ENCODE measurements at regions not wholly inside any gene's neighbourhood (a gene's known extent, or its start where the extent isn't known, plus 50 kb on each side); places are given as distances from the start of the nearest gene placed in this dataset.
"Not testable (repeated sequence)": the region's sequence is repeated elsewhere in the genome, so short reads cannot be mapped to it uniquely, and the experiment has no call there.

DNA sequence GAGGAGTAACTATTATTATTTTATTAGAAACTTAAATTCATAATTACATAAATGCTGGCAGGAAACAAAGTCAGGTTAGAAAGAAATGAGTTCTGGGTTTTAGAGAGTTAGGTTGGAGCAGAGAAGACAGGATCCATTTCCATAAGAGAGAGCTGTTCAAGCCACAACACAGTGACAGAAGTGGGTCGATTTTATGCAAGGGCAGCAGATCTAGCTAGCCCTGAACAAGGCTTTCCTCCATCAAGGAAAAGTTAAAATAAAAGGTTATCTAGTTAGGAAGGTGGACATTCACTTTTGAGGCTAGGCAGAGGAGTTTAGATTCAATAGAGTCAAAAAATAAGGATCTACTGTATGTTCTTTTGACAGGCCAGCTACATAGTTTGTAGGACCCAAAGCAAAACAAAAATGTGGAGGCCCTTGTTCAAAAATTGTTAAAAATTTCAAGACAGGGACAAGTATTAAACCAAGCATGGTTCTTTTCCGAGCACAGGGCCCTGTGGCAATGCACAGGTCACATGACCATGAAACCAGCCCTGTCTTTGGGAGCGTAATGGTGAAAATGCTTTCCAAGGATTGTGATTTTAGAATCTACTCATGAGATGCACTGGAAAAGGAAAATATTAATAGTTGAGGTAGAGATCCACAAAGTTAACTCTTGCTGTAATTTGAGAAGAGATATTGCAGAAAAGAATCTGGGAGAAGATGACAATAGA is 91.2 kb upstream of the CREB1 start:
- no peak for DNase-seq

- DNase-seq: not testable (repeated sequence)
These were observed 89.9 kb upstream of the CREB1 start for GRCh38 chr2:207439881-207440280.

GRCh38 chr2:207444756-207445155 is 85.0 kb upstream of the CREB1 start:
- DNase-seq: no peak

DNA sequence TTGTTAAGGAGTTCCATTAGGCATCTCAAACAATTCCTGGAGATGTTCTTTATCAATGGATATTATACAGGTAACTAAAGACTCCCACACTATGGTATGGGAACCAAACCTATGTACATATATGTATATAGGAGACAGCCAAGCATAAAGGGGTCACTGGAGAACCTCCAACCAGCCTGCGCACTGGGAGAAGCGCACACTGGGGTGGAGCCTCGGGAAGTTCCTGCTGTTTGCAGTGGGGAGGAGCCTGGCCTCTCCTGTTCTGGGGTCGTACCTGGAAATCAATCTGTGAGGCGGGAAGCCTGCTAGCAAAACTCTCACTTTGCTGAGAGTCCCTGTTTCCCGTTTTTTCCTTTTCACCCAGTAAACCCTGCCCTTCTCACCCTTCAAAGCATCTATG is 83.1 kb upstream of the CREB1 start:
- DNase-seq: no peak

- no peak for DNase-seq
These were observed 81.8 kb upstream of the CREB1 start for GRCh38 chr2:207448006-207448405.

DNA sequence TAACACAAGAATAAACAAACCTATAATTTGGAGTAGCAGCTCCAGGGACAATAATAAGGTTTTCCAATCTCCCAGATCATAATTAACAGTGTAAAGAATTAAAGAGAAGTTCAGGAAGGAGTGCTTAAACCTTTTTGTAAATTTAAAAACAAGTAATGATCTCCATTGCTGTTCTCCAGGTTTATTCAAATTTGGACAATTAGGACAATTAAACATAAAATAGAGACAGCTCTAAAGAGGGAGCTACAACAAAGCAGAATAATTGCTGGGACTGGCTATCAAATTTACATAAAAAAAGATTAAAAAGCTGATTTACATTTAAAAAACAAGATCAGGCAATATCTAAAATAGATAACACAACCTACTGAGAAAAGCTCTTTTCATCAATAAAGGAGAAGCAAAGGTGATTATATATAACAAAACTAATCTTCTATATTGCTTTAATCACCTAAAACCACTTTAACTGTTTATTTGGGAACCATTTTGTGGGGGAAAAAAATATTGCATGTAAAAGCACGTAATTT is 80.1 kb upstream of the CREB1 start:
- DNase-seq: no peak

GRCh38 chr2:207450186-207450585 is 79.6 kb upstream of the CREB1 start:
- no peak for DNase-seq

GRCh38 chr2:207458582-207458981 is 71.2 kb upstream of the CREB1 start:
- DNase-seq: no peak

GRCh38 chr2:207459990-207460757 is 69.6 kb upstream of the CREB1 start:
- no peak for DNase-seq

DNA sequence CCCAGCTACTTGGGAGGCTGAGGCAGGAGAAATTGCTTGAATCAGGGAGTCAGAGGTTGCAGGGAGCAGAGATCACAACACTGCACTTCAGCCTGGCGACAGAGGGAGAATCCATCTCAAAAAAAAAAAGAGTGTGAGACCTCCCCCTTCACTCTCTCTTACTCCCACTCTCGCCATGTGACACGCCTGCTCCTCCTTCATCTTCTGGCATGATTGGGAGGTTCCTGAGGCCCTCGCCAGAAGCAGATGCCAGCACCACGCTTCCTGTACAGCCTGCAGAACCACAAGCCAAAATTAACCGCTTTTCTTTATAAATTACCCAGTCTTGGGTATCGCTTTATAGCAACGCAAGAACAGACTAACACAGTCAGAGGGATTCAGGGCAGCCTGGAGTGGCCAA is 66.3 kb upstream of the CREB1 start:
- DNase-seq: peak in 1 of 51 donors; percentile 14

DNA sequence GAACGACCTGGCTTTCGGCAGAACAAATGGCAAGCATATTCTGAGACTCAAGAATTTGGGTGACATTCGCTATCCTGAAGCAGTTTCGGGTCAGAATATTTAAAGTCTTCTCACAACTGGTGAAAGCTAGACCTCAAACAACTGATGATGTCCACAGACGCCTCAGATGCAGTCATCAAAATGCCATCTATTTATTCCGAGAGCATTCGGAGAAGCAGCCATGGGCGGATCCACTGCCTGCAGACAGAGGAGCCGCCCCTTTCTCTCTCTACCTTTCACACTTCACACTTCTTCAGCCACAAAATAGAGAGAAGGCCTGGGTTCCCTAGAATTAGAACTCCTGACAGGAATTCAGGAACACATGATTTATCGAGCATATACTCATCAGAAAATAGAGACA is 65.8 kb upstream of the CREB1 start:
- DNase-seq: no peak

GRCh38 chr2:207465894-207466293 is 63.9 kb upstream of the CREB1 start:
- DNase-seq: no peak

- DNase-seq: no peak
These were observed 61.9 kb upstream of the CREB1 start for GRCh38 chr2:207467716-207468347.

DNA sequence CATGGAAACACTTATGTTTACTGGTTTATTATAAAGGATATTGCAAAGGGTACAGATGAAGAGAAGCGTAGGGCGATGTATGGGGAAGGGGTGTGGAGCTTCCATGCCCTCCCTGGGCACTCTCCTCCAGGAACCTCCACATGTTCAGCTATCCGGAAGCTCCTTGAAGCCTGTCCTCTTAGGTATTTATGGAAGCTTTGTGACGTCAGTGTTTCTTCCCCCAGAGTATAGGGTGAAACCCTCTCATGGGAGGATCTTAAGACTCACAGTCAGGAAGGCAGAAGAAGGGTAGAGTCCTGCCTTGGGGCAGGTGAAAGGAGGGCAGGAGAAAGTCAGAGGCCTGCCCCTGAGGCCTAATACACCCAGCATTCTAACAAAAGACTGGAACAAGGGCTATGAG is 61.3 kb upstream of the CREB1 start:
- no peak for DNase-seq

DNA sequence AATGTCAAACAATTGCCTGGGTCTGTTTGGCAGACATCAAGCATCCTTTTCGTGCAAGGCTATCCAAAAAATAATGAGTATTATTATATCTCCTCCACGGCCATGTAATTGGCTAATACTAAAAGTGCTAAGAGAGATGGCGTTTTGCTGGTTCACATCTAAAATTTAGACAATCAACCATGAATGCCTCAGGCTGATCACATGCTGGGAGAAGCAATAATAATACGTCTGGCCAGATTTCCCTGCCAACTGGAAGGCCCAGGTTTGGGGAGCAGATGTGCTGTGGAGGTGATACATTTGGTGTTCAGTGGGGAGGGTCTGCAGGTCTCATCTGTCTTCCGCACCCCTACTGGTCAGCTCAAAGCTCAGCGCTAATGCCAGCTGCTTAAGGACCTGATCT is 60.3 kb upstream of the CREB1 start:
- DNase-seq: no peak

- no peak for DNase-seq
These were observed 59.6 kb upstream of the CREB1 start for GRCh38 chr2:207469943-207470729.

DNA sequence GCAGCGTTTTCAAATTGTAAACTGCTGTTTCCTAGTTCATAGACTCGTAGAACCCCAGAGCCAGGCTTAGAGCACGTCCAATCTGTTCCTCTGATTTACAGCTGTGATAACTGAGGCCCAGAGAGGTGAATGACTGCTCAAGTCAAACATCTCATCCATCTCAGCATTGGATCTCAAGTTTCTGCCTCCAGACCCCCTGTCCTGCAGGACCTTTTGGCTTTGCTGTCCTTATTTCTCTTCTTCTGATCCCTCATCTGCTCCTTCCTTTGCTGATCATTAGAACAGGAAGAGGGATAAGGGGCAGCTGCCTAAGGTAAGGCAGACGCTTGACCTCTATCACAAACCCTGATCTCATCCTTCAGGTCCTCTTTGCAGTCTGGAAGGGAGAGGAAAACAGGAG is 58.5 kb upstream of the CREB1 start:
- DNase-seq: no peak

GRCh38 chr2:207472343-207473048 is 57.3 kb upstream of the CREB1 start:
- DNase-seq: peak in 1 of 51 donors; percentile 48

DNA sequence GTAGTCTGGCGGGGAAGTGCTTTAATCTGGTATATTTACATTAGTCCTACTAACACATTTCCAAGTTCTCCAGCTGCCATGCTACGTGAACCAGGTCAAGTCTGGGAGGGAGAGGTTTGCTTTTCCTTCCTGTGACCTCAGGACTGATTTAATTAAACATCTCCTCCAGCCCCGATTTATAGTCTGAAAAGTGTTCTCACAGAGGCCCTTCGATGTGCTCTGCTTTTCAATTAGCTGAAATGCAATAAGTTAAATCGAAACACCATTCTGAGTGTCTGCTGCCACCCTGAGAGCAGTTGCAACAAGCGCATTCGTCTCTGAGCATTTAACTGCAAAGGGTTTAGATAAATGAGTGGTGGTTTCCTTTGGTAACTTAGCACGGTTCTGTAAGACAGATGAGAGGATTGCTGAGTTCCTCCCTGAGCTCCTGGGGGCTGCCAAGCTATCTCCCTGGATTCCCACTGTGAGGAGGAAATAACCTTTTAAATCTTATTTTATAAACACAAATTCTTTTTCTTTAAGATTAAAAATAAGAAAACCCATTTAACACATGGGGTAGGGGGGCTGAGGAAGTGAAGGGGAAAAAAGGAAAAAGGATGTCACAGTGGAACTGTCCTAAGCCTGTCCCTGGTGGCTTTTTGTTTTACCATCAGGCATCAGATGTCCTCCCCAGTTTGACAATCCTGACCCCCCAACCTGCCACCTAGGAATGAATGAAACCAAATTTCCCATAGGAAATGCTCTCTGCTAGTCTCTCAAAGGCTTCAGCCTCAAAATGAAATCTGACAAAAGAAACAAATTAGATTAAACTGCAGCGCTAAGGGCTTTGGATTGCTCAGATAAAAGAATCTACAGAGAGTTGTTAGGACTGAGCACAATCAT is 56.5 kb upstream of the CREB1 start:
- peak in 40 of 51 donors; percentile 5 to 86 (median 51) for DNase-seq

- DNase-seq: no peak
These were observed 55.9 kb upstream of the CREB1 start for GRCh38 chr2:207473931-207474235.
